Effector memory CD8-positive, alpha-beta T cell (primary cell): ENCODE measurements at regions not wholly inside any gene's neighbourhood (a gene's known extent, or its start where the extent isn't known, plus 50 kb on each side); places are given as distances from the start of the nearest gene placed in this dataset.

ENCODE experiments used
- ATAC-seq: fragments of 150-1000 bp; cut with Tn5 transposase; replicated peaks from 2 replicates; pipeline ENCODE4 v1.10.0; 2021; ENCODE audit warnings: mild to moderate bottlenecking, moderate library complexity
- DNase-seq, 3 experiments: peaks; one replicate each; pipeline ENCODE4 v3.0.0; 2021
- H3K27ac Mint-ChIP-seq, 2 donors: one replicate each; pipeline ENCODE4 v1.8.0; 2022; ENCODE audit warnings: mild to moderate bottlenecking in 2 of 2, mixed read lengths in 2 of 2, moderate library complexity in 2 of 2
- H3K27me3 Mint-ChIP-seq, 2 donors: one replicate each; pipeline ENCODE4 v1.8.0; 2022; ENCODE audit warnings: mixed read lengths in 2 of 2
- H3K36me3 Mint-ChIP-seq: one replicate; pipeline ENCODE4 v1.8.0; 2022; ENCODE audit warnings: mild to moderate bottlenecking, moderate library complexity, mixed read lengths; ENCODE audit not compliant: insufficient read depth
- H3K4me1 Mint-ChIP-seq, 2 donors: one replicate each; pipeline ENCODE4 v1.8.0; 2022; ENCODE audit warnings: low read depth in 2 of 2, mixed read lengths in 2 of 2
- H3K4me3 Mint-ChIP-seq, 2 donors: one replicate each; pipeline ENCODE4 v1.8.0; 2022; ENCODE audit warnings: mild to moderate bottlenecking in 2 of 2, mixed read lengths in 2 of 2, moderate library complexity in 2 of 2
- H3K9me3 Mint-ChIP-seq, 2 donors: one replicate each; pipeline ENCODE4 v1.8.0; 2022; ENCODE audit warnings: mixed read lengths in 2 of 2

DNA sequence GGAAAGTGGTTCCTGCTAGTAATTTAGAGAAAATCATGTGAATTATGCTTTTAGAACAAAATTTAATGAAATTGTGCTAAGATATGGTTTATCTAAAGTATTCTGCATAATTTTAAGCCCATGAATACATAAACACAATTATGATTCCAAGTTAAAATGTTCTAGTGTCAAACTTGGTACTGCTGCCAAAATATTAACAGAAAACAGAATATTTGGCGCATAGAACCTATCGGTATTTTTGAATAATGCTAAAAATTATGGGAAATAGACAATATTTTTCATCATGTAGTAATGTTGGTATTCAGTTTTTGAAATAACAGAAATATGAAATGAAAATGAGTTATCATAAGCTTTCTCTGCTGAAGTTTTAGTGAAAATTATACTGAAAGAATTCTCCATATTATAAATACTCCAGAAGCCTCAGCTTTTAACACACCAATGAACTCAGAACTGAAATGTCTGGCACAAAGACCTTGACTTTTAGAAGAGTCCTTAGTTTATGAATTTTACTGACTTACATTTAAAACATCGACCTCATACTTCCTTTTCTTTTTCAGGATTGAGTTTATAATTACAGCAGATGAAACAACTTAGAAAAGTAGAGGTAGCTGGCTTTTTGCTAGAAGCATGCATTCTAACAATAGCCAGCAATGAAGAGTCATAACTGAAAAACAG is 1192.3 kb upstream of the GJE1 start:
- H3K36me3 Mint-ChIP-seq, result no peaks in the 10 kb centered on the region
- peaks cover 0 to 2% of the 10 kb centered on the region in 2 donors for H3K9me3 Mint-ChIP-seq
- H3K27ac Mint-ChIP-seq, result no peak overlapping the region
- ATAC-seq (no peak), DNase-seq (no peak)
- no peak overlapping the region for H3K4me3 Mint-ChIP-seq
- H3K27me3 Mint-ChIP-seq, result peaks cover 6 to 9% of the 10 kb centered on the region in 2 donors
- no peaks in the 10 kb centered on the region for H3K4me1 Mint-ChIP-seq

- Mint-ChIP-seq H3K9me3 (no peaks in the 10 kb centered on the region), H3K27me3 (peaks cover 13 to 18% of the 10 kb centered on the region in 2 donors), H3K4me1 (no peaks in the 10 kb centered on the region), H3K27ac (no peak overlapping the region), H3K36me3 (no peaks in the 10 kb centered on the region), H3K4me3 (no peak overlapping the region)
- DNase-seq, result no peak
- no peak for ATAC-seq
These were observed 1199.8 kb upstream of the GJE1 start for GRCh38 chr6:140932909-140933308.

- no peaks in the 10 kb centered on the region for H3K4me1 Mint-ChIP-seq
- no peaks in the 10 kb centered on the region for H3K36me3 Mint-ChIP-seq
- H3K4me3 Mint-ChIP-seq, result no peak overlapping the region
- ATAC-seq (no peak), DNase-seq (no peak)
- H3K27me3 Mint-ChIP-seq, result peaks cover 7 to 9% of the 10 kb centered on the region in 2 donors
- H3K27ac Mint-ChIP-seq, result no peak overlapping the region
- H3K9me3 Mint-ChIP-seq, result no peaks in the 10 kb centered on the region
These were observed 1201.1 kb upstream of the GJE1 start for GRCh38 chr6:140931581-140931980.

GRCh38 chr6:140929121-140929520 is 1203.6 kb upstream of the GJE1 start:
- H3K27me3 Mint-ChIP-seq, result peaks cover 7 to 9% of the 10 kb centered on the region in 2 donors
- DNase-seq, result no peak
- H3K27ac Mint-ChIP-seq, result no peak overlapping the region
- no peaks in the 10 kb centered on the region for H3K4me1 Mint-ChIP-seq
- no peaks in the 10 kb centered on the region for H3K36me3 Mint-ChIP-seq
- no peak for ATAC-seq
- no peaks in the 10 kb centered on the region for H3K9me3 Mint-ChIP-seq
- no peak overlapping the region for H3K4me3 Mint-ChIP-seq

- peaks cover 0 to 8% of the 10 kb centered on the region in 2 donors for H3K27me3 Mint-ChIP-seq
- ATAC-seq (no peak), DNase-seq (no peak)
- H3K4me1 Mint-ChIP-seq, result no peaks in the 10 kb centered on the region
- no peaks in the 10 kb centered on the region for H3K9me3 Mint-ChIP-seq
- H3K27ac Mint-ChIP-seq, result no peak overlapping the region
- H3K4me3 Mint-ChIP-seq, result no peak overlapping the region
- no peaks in the 10 kb centered on the region for H3K36me3 Mint-ChIP-seq
These were observed 1209.7 kb upstream of the GJE1 start for GRCh38 chr6:140923048-140923447.

DNA sequence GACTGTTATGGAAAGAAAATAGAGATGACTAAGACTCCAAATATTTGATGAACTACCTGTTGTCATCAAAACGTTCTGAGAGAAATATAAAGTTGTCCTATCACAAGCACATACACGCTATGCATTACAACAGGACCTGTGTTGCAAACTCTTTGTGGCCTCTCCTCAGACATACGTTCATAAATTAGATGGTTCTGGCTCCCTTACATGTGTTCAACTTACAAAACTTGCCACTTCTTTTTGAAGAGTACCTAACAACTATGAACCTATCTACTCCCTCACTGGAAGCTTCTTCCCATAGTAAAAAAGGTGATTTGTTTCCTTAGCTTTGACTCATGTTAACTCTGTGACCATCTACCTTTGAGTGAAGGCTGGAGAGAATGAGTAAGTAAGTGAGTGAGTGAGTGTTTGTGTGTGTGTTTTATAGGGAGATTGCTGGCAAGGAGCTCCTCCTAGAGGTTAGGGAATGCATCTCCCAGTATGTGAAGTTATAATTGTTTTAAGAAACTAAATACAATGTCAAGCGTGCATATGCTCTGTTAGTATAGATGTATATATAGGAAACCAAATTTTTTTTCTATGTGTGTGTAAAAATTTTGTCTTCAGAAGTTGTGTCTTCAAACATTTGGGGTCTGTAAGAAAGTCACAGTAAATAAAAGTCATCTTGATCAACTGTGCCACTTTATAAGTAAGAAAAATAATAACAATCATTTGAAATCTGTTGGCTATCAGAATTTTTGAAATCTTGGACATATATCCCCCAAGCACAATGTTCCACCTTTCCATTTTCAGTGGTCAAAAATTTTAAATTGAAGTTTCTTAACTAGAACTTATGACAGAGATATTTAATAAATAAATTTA is 1211.1 kb upstream of the GJE1 start:
- H3K27me3 Mint-ChIP-seq, result peaks cover 0 to 8% of the 10 kb centered on the region in 2 donors
- no peaks in the 10 kb centered on the region for H3K9me3 Mint-ChIP-seq
- DNase-seq, result no peak
- no peak overlapping the region for H3K27ac Mint-ChIP-seq
- no peaks in the 10 kb centered on the region for H3K4me1 Mint-ChIP-seq
- no peak for ATAC-seq
- H3K4me3 Mint-ChIP-seq, result no peak overlapping the region
- H3K36me3 Mint-ChIP-seq, result no peaks in the 10 kb centered on the region

DNA sequence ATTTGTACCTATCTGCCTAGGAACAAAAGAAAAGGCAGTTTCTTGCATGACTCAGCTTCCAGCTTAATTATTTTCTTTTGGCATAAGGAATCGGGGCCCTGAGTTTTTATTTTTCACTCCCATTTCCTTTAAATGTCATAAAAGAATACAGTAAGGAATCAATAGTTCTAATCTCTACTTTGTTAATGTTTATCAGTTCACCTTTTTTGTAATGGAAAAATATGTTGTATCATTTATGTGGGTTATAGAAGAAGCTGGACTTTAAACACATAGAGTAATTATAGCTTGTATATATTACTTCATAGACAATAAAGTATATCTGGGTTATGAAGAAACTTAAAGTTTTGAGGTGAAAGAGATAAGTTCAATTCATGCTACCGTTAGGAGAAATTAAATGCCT is 1214.8 kb upstream of the GJE1 start:
- Mint-ChIP-seq H3K27me3 (peaks cover 0 to 5% of the 10 kb centered on the region in 2 donors), H3K36me3 (no peaks in the 10 kb centered on the region), H3K27ac (no peak overlapping the region), H3K4me1 (no peaks in the 10 kb centered on the region), H3K4me3 (no peak overlapping the region), H3K9me3 (no peaks in the 10 kb centered on the region)
- ATAC-seq (no peak), DNase-seq (no peak)

DNA sequence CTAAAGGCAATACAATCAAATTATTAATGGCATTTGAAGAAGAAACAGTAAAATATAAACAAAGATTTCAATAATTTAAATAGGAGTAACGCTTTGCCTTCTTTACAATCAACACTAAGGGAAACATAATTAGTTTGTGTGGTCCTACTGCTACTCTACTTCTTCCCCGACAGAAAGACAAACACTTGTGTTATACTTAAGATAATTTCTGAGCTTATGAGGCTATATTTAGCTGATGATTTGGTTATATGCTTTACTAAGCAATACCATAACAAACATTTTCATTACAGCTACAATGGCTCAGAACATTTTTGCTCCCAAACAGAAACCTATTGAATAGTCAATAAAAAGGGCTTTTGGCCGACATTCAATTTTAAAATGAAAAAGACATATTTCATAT is 1217.2 kb upstream of the GJE1 start:
- H3K9me3 Mint-ChIP-seq, result no peaks in the 10 kb centered on the region
- ATAC-seq, result no peak
- no peak for DNase-seq
- H3K4me1 Mint-ChIP-seq, result no peaks in the 10 kb centered on the region
- no peak overlapping the region for H3K27ac Mint-ChIP-seq
- no peaks in the 10 kb centered on the region for H3K36me3 Mint-ChIP-seq
- H3K4me3 Mint-ChIP-seq, result no peak overlapping the region
- H3K27me3 Mint-ChIP-seq, result peaks cover 0 to 1% of the 10 kb centered on the region in 2 donors

- H3K27ac Mint-ChIP-seq, result no peak overlapping the region
- no peaks in the 10 kb centered on the region for H3K36me3 Mint-ChIP-seq
- ATAC-seq (no peak), DNase-seq (no peak)
- no peaks in the 10 kb centered on the region for H3K27me3 Mint-ChIP-seq
- H3K4me1 Mint-ChIP-seq, result no peaks in the 10 kb centered on the region
- no peaks in the 10 kb centered on the region for H3K9me3 Mint-ChIP-seq
- no peak overlapping the region for H3K4me3 Mint-ChIP-seq
These were observed 1217.6 kb upstream of the GJE1 start for GRCh38 chr6:140915103-140915502.

DNA sequence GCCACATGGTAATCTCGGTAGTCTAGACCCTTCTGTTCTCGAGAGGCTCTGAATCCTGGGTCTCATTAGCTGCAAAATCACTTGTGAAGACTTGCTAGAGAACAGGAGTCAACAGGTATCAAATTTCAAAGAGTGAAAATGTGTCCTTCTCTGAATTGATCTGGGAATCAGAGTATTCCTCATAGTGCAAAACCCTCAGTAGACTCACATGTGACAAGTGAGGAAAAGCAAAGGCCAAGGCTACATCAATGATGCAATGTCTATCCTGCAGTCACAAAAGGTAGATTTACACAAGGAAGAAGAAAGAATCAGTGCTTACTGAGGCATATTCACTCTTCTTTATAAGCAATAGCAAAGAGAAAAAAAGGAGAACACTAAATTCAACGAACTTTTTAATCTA is 1220.0 kb upstream of the GJE1 start:
- Mint-ChIP-seq H3K9me3 (no peaks in the 10 kb centered on the region), H3K4me3 (no peak overlapping the region)
- ATAC-seq, result no peak

GRCh38 chr6:140909625-140910024 is 1223.1 kb upstream of the GJE1 start:
- Mint-ChIP-seq H3K27ac (no peak overlapping the region), H3K9me3 (no peaks in the 10 kb centered on the region), H3K4me1 (no peaks in the 10 kb centered on the region), H3K36me3 (no peaks in the 10 kb centered on the region), H3K27me3 (no peaks in the 10 kb centered on the region), H3K4me3 (no peak overlapping the region)
- ATAC-seq (no peak), DNase-seq (no peak)

More for the DNA sequence above, 1220.0 kb upstream of the GJE1 start:
- no peak for DNase-seq
- Mint-ChIP-seq H3K4me1 (no peaks in the 10 kb centered on the region), H3K36me3 (no peaks in the 10 kb centered on the region), H3K27me3 (no peaks in the 10 kb centered on the region), H3K27ac (no peak overlapping the region)

- no peaks in the 10 kb centered on the region for H3K36me3 Mint-ChIP-seq
- DNase-seq, result no peak
- H3K4me1 Mint-ChIP-seq, result no peaks in the 10 kb centered on the region
- H3K9me3 Mint-ChIP-seq, result no peaks in the 10 kb centered on the region
- no peak overlapping the region for H3K4me3 Mint-ChIP-seq
- H3K27me3 Mint-ChIP-seq, result no peaks in the 10 kb centered on the region
- ATAC-seq, result no peak
- H3K27ac Mint-ChIP-seq, result no peak overlapping the region
These were observed 1223.6 kb upstream of the GJE1 start for GRCh38 chr6:140909156-140909555.

GRCh38 chr6:140908505-140908904 is 1224.2 kb upstream of the GJE1 start:
- Mint-ChIP-seq H3K36me3 (no peaks in the 10 kb centered on the region), H3K4me3 (no peak overlapping the region), H3K9me3 (no peaks in the 10 kb centered on the region), H3K4me1 (no peaks in the 10 kb centered on the region), H3K27ac (no peak overlapping the region), H3K27me3 (no peaks in the 10 kb centered on the region)
- no peak for ATAC-seq
- DNase-seq, result no peak

DNA sequence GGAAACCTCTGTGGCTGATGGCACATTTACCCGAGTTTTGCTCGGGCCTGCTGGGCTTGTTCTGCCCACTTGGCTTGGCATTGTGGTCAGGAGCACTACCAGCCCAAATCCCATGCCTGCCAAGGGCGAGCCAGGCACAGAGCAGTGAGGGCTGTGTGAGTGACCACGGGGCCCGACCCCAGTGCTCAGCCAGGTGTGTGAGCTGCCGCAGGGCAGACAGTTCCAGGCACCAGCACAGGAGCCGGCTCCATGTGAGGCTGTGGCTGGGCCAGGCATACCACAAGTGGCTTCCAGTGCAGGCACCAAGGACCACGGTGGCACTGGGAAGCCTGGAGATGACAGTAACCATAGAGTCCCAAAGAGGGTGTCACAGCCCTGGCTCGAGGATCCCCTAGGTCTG is 1225.5 kb upstream of the GJE1 start:
- Mint-ChIP-seq H3K9me3 (no peaks in the 10 kb centered on the region), H3K4me1 (no peaks in the 10 kb centered on the region), H3K4me3 (no peak overlapping the region), H3K27ac (no peak overlapping the region), H3K36me3 (no peaks in the 10 kb centered on the region), H3K27me3 (no peaks in the 10 kb centered on the region)
- no peak for ATAC-seq
- no peak for DNase-seq
